ENCODE measurements at regions not wholly inside any gene's neighbourhood (a gene's known extent, or its start where the extent isn't known, plus 50 kb on each side); places are given as distances from the start of the nearest gene placed in this dataset.

DNA sequence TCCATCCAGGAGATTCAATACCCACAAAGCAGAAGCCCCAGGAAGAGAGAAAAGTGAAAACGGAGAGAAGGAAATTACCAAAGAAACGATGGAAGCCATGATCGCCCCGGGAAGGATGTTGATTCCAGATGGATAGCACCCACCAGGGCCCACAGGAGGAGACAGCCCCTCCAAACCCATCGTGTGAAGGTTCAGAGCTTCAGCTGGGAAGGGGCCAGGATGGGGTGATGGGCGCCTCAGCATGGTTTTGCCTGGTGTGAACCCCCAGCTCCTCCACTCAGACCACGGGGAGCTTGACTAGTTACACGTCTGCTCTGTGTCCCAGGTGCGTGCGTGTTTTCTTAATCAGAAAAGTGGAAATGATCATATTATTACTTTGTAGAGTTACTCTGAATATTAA lies 264.5 kb downstream of the EIPR1 start:
- TF ChIP-seq, protein P1, sequence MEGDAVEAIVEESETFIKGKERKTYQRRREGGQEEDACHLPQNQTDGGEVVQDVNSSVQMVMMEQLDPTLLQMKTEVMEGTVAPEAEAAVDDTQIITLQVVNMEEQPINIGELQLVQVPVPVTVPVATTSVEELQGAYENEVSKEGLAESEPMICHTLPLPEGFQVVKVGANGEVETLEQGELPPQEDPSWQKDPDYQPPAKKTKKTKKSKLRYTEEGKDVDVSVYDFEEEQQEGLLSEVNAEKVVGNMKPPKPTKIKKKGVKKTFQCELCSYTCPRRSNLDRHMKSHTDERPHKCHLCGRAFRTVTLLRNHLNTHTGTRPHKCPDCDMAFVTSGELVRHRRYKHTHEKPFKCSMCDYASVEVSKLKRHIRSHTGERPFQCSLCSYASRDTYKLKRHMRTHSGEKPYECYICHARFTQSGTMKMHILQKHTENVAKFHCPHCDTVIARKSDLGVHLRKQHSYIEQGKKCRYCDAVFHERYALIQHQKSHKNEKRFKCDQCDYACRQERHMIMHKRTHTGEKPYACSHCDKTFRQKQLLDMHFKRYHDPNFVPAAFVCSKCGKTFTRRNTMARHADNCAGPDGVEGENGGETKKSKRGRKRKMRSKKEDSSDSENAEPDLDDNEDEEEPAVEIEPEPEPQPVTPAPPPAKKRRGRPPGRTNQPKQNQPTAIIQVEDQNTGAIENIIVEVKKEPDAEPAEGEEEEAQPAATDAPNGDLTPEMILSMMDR (IDR thresholded peaks at IDR 0.05; ENCODE audit: low read length), result no peak
- no peak for TF ChIP-seq EZH2 (IDR thresholded peaks at IDR 0.05; ENCODE audit: borderline replicate concordance, low read length)
